ENCODE measurements at regions not wholly inside any gene's neighbourhood (a gene's known extent, or its start where the extent isn't known, plus 50 kb on each side); places are given as distances from the start of the nearest gene placed in this dataset.

- H3K9me3 Mint-ChIP-seq: peaks cover 2% of the 10 kb centered on the region
- H3K4me3 Mint-ChIP-seq: no peak overlapping the region
- DNase-seq: no peak
- H3K4me1 Mint-ChIP-seq (ENCODE audit: low read depth): no peaks in the 10 kb centered on the region
- no peak overlapping the region for H3K27ac Mint-ChIP-seq
- Histone ChIP-seq H3K36me3 (ENCODE audit: insufficient read depth, low read length) (no peaks in the 10 kb centered on the region), H3K27me3 (ENCODE audit: control insufficient read depth in 1 of 2, insufficient read depth in 2 of 2, low read length in 2 of 2) (no peaks in the 10 kb centered on the region), H3K9me3 (ENCODE audit: control insufficient read depth in 1 of 2, insufficient read depth in 1 of 2, low read length in 2 of 2) (peaks cover 0 to 5% of the 10 kb centered on the region in 2 experiments), H3K4me1 (ENCODE audit: insufficient read depth, low read length) (no peaks in the 10 kb centered on the region), H3K4me3 (ENCODE audit: low read length) (no peak overlapping the region), H3K27ac (ENCODE audit: low read depth in 1 of 2, low read length in 2 of 2) (no peak overlapping the region)
- no peaks in the 10 kb centered on the region for H3K36me3 Mint-ChIP-seq (ENCODE audit: low read depth)
- TF ChIP-seq, protein P1, sequence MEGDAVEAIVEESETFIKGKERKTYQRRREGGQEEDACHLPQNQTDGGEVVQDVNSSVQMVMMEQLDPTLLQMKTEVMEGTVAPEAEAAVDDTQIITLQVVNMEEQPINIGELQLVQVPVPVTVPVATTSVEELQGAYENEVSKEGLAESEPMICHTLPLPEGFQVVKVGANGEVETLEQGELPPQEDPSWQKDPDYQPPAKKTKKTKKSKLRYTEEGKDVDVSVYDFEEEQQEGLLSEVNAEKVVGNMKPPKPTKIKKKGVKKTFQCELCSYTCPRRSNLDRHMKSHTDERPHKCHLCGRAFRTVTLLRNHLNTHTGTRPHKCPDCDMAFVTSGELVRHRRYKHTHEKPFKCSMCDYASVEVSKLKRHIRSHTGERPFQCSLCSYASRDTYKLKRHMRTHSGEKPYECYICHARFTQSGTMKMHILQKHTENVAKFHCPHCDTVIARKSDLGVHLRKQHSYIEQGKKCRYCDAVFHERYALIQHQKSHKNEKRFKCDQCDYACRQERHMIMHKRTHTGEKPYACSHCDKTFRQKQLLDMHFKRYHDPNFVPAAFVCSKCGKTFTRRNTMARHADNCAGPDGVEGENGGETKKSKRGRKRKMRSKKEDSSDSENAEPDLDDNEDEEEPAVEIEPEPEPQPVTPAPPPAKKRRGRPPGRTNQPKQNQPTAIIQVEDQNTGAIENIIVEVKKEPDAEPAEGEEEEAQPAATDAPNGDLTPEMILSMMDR (IDR thresholded peaks at IDR 0.05): no peak
- ChIA-PET CTCF (no interaction called here), POLR2A (no interaction called here)
- no peak for ATAC-seq (ENCODE audit: poor library complexity)
- intact Hi-C loops (cut with DNase I, micrococcal nuclease): no loop called here
- H3K27me3 Mint-ChIP-seq: no peaks in the 10 kb centered on the region
Measured at GRCh38 chr4:57607566-57608180, 497.5 kb upstream of the IGFBP7 start.

DNA sequence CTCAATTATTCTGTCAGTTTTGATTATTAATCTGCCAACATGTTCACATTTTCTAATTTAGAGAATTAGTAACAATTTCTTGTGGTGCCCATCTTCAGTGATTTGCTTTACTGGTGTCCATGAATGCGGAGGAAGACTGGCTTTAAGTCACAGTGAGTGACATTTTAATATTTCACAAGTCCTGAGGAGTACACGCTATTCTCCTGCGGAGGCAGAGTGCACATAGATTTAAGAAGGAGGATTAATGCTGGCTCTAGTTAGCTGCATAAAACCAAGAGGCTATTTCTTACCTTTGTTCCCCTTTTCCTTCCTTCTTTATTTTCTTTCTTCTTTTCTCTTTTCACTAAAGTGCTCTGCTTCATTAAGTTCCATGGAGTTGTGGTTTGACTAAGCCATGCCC is 495.2 kb upstream of the IGFBP7 start:
- Mint-ChIP-seq H3K4me1 (ENCODE audit: low read depth) (no peaks in the 10 kb centered on the region), H3K27ac (no peak overlapping the region), H3K4me3 (no peak overlapping the region), H3K9me3 (peaks cover 2% of the 10 kb centered on the region), H3K27me3 (no peaks in the 10 kb centered on the region), H3K36me3 (ENCODE audit: low read depth) (no peaks in the 10 kb centered on the region)
- Histone ChIP-seq H3K4me3 (ENCODE audit: low read length) (no peak overlapping the region), H3K9me3 (ENCODE audit: control insufficient read depth in 1 of 2, insufficient read depth in 1 of 2, low read length in 2 of 2) (peaks cover 0 to 5% of the 10 kb centered on the region in 2 experiments), H3K27me3 (ENCODE audit: control insufficient read depth in 1 of 2, insufficient read depth in 2 of 2, low read length in 2 of 2) (no peaks in the 10 kb centered on the region), H3K36me3 (ENCODE audit: insufficient read depth, low read length) (no peaks in the 10 kb centered on the region), H3K27ac (ENCODE audit: low read depth in 1 of 2, low read length in 2 of 2) (no peak overlapping the region), H3K4me1 (ENCODE audit: insufficient read depth, low read length) (no peaks in the 10 kb centered on the region)
- ChIA-PET POLR2A (no interaction called here), CTCF (no interaction called here)
- ATAC-seq (ENCODE audit: poor library complexity) (no peak), DNase-seq (no peak)
- TF ChIP-seq, protein P1 (IDR thresholded peaks at IDR 0.05): no peak
- intact Hi-C loops (cut with DNase I, micrococcal nuclease): no loop called here

DNA sequence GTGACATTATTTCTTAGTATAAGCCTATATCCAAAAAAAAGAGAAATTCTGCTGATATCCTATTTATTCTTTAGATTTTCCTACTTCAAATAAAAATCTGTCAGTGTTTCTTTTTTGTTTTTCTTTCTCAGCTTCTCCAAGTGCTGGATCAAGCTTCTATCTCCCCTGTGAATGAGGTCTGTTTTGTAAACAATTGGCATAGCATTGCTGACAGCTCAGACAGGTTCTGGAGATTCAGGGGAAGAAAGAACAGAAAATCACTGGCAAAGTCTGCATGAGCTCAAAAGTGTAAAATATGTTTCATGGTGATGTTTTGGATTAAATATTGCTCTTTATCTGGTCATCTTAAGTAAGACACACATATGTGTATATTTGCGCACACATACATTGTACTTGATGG is 492.0 kb upstream of the IGFBP7 start:
- no peaks in the 10 kb centered on the region for H3K27me3 ChIP-seq (ENCODE audit: control insufficient read depth in 1 of 2, insufficient read depth in 2 of 2, low read length in 2 of 2)
- ChIA-PET POLR2A (no interaction called here), CTCF (no interaction called here)
- H3K27ac Mint-ChIP-seq: no peak overlapping the region
- H3K27ac ChIP-seq (ENCODE audit: low read depth in 1 of 2, low read length in 2 of 2): no peak overlapping the region
- H3K27me3 Mint-ChIP-seq: no peaks in the 10 kb centered on the region
- ATAC-seq (ENCODE audit: poor library complexity) (no peak), DNase-seq (no peak)
- no peaks in the 10 kb centered on the region for H3K4me1 ChIP-seq (ENCODE audit: insufficient read depth, low read length)
- H3K4me3 ChIP-seq (ENCODE audit: low read length): no peak overlapping the region
- H3K4me1 Mint-ChIP-seq (ENCODE audit: low read depth): no peaks in the 10 kb centered on the region
- no peaks in the 10 kb centered on the region for H3K9me3 Mint-ChIP-seq
- no peaks in the 10 kb centered on the region for H3K36me3 ChIP-seq (ENCODE audit: insufficient read depth, low read length)
- H3K9me3 ChIP-seq (ENCODE audit: control insufficient read depth in 1 of 2, insufficient read depth in 1 of 2, low read length in 2 of 2): peaks cover 0 to 5% of the 10 kb centered on the region in 2 experiments
- H3K4me3 Mint-ChIP-seq: no peak overlapping the region
- TF ChIP-seq, protein P1 (IDR thresholded peaks at IDR 0.05): no peak
- intact Hi-C loops (cut with DNase I, micrococcal nuclease): no loop called here
- H3K36me3 Mint-ChIP-seq (ENCODE audit: low read depth): no peaks in the 10 kb centered on the region

All from CD4-positive, alpha-beta T cell (primary cell).